Activated B cell treated with CpG ODN at 0.5 μM for 24 hours (primary cell): ENCODE measurements at regions not wholly inside any gene's neighbourhood (a gene's known extent, or its start where the extent isn't known, plus 50 kb on each side); places are given as distances from the start of the nearest gene placed in this dataset.

Experiments
- ATAC-seq: fragments of 200-7000 bp; cut with Tn5 transposase; one replicate; pipeline ENCODE4 v1.10.0; 2021; ENCODE audit warnings: low read depth, mild to moderate bottlenecking, moderate library complexity
- CTCF ChIA-PET: fragments of 350-600 bp; sonication (Branson Sonifier 250); formaldehyde crosslinking; loops from one replicate; lab custom pipeline; 2021; ENCODE audit warnings: antibody characterized with exemption; lab: Charles Lee
- POLR2A ChIA-PET: fragments of 350-600 bp; sonication (Branson Sonifier 250); formaldehyde crosslinking; loops from one replicate; lab custom pipeline; 2021; ENCODE audit warnings: antibody characterized with exemption; lab: Charles Lee
- DNase-seq: peaks from one replicate; pipeline ENCODE4 v3.0.0; 2022
- H3K27ac Mint-ChIP-seq: one replicate; pipeline ENCODE4 v1.8.0; 2020; ENCODE audit warnings: mixed read lengths
- H3K27me3 Mint-ChIP-seq: one replicate; pipeline ENCODE4 v1.8.0; 2021; ENCODE audit warnings: mixed read lengths
- H3K36me3 Mint-ChIP-seq: one replicate; pipeline ENCODE4 v1.8.0; 2021; ENCODE audit warnings: low read depth, mixed read lengths
- H3K4me1 Mint-ChIP-seq: one replicate; pipeline ENCODE4 v1.8.0; 2021; ENCODE audit warnings: mixed read lengths
- H3K4me3 Mint-ChIP-seq: one replicate; pipeline ENCODE4 v1.8.0; 2020; ENCODE audit warnings: mild to moderate bottlenecking, mixed read lengths
- H3K9me3 Mint-ChIP-seq: one replicate; pipeline ENCODE4 v1.8.0; 2020; ENCODE audit warnings: mixed read lengths
- CTCF ChIP-seq: fragments of 200-600 bp; IDR thresholded peaks from one replicate; pipeline ENCODE4 v1.8.0; 2022; ENCODE audit warnings: antibody characterized with exemption, mild to moderate bottlenecking
- intact Hi-C: fragments of 100-400 bp; cut with micrococcal nuclease; formaldehyde crosslinking; loops from one replicate; pipeline ENCODE4 v1.15.1; 2024

- H3K9me3 Mint-ChIP-seq = peaks cover 4% of the 10 kb centered on the region
- CTCF ChIA-PET = no interaction called here
- DNase-seq (no peak), ATAC-seq (no peak)
- no peak overlapping the region for H3K4me3 Mint-ChIP-seq
- no peaks in the 10 kb centered on the region for H3K27me3 Mint-ChIP-seq
- intact Hi-C loops = loop anchor here (10.0 kb wide), 1 partner anchor 60 kb away; no protein-coding TSS in a partner anchor
- H3K4me1 Mint-ChIP-seq = no peaks in the 10 kb centered on the region
- no peak for TF ChIP-seq CTCF
- no peak overlapping the region for H3K27ac Mint-ChIP-seq
- POLR2A ChIA-PET = no interaction called here
- H3K36me3 Mint-ChIP-seq = no peaks in the 10 kb centered on the region
Observed at GRCh38 chr9:11064909-11065308, 452.1 kb upstream of the PTPRD start.

- TF ChIP-seq CTCF = no peak
- no peaks in the 10 kb centered on the region for H3K4me1 Mint-ChIP-seq
- H3K36me3 Mint-ChIP-seq = no peaks in the 10 kb centered on the region
- intact Hi-C loops = no loop called here
- H3K9me3 Mint-ChIP-seq = peaks cover 7% of the 10 kb centered on the region
- no peaks in the 10 kb centered on the region for H3K27me3 Mint-ChIP-seq
- ATAC-seq (no peak), DNase-seq (no peak)
- ChIA-PET CTCF (no interaction called here), POLR2A (no interaction called here)
- H3K4me3 Mint-ChIP-seq = no peak overlapping the region
- H3K27ac Mint-ChIP-seq = no peak overlapping the region
Observed at GRCh38 chr9:11072176-11072575, 459.4 kb upstream of the PTPRD start.

- Mint-ChIP-seq H3K9me3 (peaks cover 2% of the 10 kb centered on the region), H3K4me3 (no peak overlapping the region), H3K27me3 (no peaks in the 10 kb centered on the region), H3K27ac (no peak overlapping the region), H3K4me1 (no peaks in the 10 kb centered on the region), H3K36me3 (no peaks in the 10 kb centered on the region)
- ATAC-seq (no peak), DNase-seq (no peak)
- TF ChIP-seq CTCF = no peak
- intact Hi-C loops = no loop called here
- ChIA-PET POLR2A (no interaction called here), CTCF (no interaction called here)
Observed at GRCh38 chr9:11086561-11086960, 473.8 kb upstream of the PTPRD start.

GRCh38 chr9:11088821-11089374 lies 476.1 kb upstream of the PTPRD start:
- no peak for TF ChIP-seq CTCF
- H3K9me3 Mint-ChIP-seq = peaks cover 2% of the 10 kb centered on the region
- ChIA-PET POLR2A (no interaction called here), CTCF (no interaction called here)
- no peaks in the 10 kb centered on the region for H3K27me3 Mint-ChIP-seq
- ATAC-seq (no peak), DNase-seq (no peak)
- no peaks in the 10 kb centered on the region for H3K4me1 Mint-ChIP-seq
- intact Hi-C loops = no loop called here
- no peak overlapping the region for H3K4me3 Mint-ChIP-seq
- no peak overlapping the region for H3K27ac Mint-ChIP-seq
- H3K36me3 Mint-ChIP-seq = no peaks in the 10 kb centered on the region

- no peak for TF ChIP-seq CTCF
- no peak overlapping the region for H3K27ac Mint-ChIP-seq
- H3K36me3 Mint-ChIP-seq = no peaks in the 10 kb centered on the region
- H3K4me1 Mint-ChIP-seq = no peaks in the 10 kb centered on the region
- no peaks in the 10 kb centered on the region for H3K9me3 Mint-ChIP-seq
- H3K4me3 Mint-ChIP-seq = no peak overlapping the region
- CTCF ChIA-PET = no interaction called here
- H3K27me3 Mint-ChIP-seq = no peaks in the 10 kb centered on the region
- no peak for DNase-seq
- ATAC-seq = no peak
- POLR2A ChIA-PET = no interaction called here
- intact Hi-C loops = no loop called here
Observed at GRCh38 chr9:11092974-11093373, 480.2 kb upstream of the PTPRD start.
